ENCODE measurements at regions not wholly inside any gene's neighbourhood (a gene's known extent, or its start where the extent isn't known, plus 50 kb on each side); places are given as distances from the start of the nearest gene placed in this dataset.
A peak's percentile ranks its signal among the peaks of the same experiment; 100 is the strongest.

GRCh38 chr9:129247285-129248153, 69.5 kb upstream of the IER5L start:
- Histone ChIP-seq H4K91ac (ENCODE audit: low read length) (peak overlapping the region; percentile 25), H2AFZ (ENCODE audit: low read depth, low read length) (no peak overlapping the region), H2BK15ac (ENCODE audit: low read depth, poor library complexity, severe bottlenecking) (no peak overlapping the region), H3K27ac (ENCODE audit: low read length, poor library complexity, severe bottlenecking) (no peak overlapping the region), H3K14ac (ENCODE audit: low read length in 2 of 2) (no peak overlapping the region), H2BK5ac (ENCODE audit: low read depth, low read length, poor library complexity, severe bottlenecking) (no peak overlapping the region), H3K4me1 (ENCODE audit: control insufficient read depth, insufficient read depth, low read depth, low read length) (peaks cover 12% of the 10 kb centered on the region), H3K4me3 (ENCODE audit: insufficient read depth in 1 of 2, low read depth in 1 of 2, low read length in 2 of 2) (no peak overlapping the region), H4K8ac (ENCODE audit: low read length) (peak overlapping the region; percentile 29), H2BK12ac (ENCODE audit: low read length in 2 of 2) (no peak overlapping the region), H3K9me3 (ENCODE audit: control insufficient read depth, low read length) (no peaks in the 10 kb centered on the region), H2BK120ac (ENCODE audit: low read depth, low read length) (no peak overlapping the region), H3K23ac (ENCODE audit: low read length in 2 of 2) (no peak overlapping the region), H3K9ac (ENCODE audit: low read length) (no peak overlapping the region), H3K4me2 (ENCODE audit: low read length, poor library complexity, severe bottlenecking) (no peak overlapping the region), H2AK5ac (ENCODE audit: low read length, severe bottlenecking) (no peak overlapping the region), H3K4ac (ENCODE audit: low read depth in 1 of 2, low read length in 2 of 2) (no peak overlapping the region), H3K18ac (ENCODE audit: low read depth in 1 of 2, low read length in 2 of 2) (peak overlapping the region in 1 of 2 experiments; percentile 9), H3K27me3 (ENCODE audit: control insufficient read depth in 1 of 2, insufficient read depth in 1 of 2, low read length in 2 of 2) (no peaks in the 10 kb centered on the region), H3K36me3 (ENCODE audit: control insufficient read depth in 1 of 2, insufficient read depth in 2 of 2, low read depth in 1 of 2, low read length in 2 of 2) (no peaks in the 10 kb centered on the region), H3K79me1 (replicated peaks; ENCODE audit: low read length, poor library complexity, severe bottlenecking) (no peaks in the 10 kb centered on the region)
- 95% methylated on average over 13 of the region's 13 CpGs for WGBS
- DNase-seq, result no peak

DNA sequence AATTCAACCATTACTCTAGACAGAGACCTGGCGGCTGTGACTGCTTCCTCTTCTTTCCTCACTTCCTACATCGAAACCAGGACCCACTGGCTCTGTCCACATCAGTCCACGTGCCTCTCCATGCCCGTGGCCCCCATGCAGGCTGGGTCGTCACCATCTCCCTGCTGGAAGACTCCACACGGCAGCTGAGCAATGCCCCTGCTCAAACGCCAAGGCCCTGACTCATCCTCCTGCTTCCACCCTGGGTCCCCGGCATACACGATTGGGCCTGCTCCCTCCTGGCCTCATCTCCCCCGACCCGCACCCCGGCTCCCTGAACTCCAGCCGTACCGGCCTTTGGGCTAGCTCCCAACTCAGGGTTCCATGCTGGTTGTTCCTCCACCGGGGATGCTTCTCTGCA, 67.2 kb upstream of the IER5L start:
- Histone ChIP-seq H2BK15ac (ENCODE audit: low read depth, poor library complexity, severe bottlenecking) (peak overlapping the region; percentile 44), H2BK5ac (ENCODE audit: low read depth, low read length, poor library complexity, severe bottlenecking) (no peak overlapping the region), H4K8ac (ENCODE audit: low read length) (peak overlapping the region; percentile 81), H4K91ac (ENCODE audit: low read length) (peak overlapping the region; percentile 65), H2AFZ (ENCODE audit: low read depth, low read length) (peak overlapping the region; percentile 43), H3K9me3 (ENCODE audit: control insufficient read depth, low read length) (no peaks in the 10 kb centered on the region), H3K27ac (ENCODE audit: low read length, poor library complexity, severe bottlenecking) (no peak overlapping the region), H3K79me1 (replicated peaks; ENCODE audit: low read length, poor library complexity, severe bottlenecking) (no peaks in the 10 kb centered on the region), H3K27me3 (ENCODE audit: control insufficient read depth in 1 of 2, insufficient read depth in 1 of 2, low read length in 2 of 2) (no peaks in the 10 kb centered on the region), H2BK12ac (ENCODE audit: low read length in 2 of 2) (peak overlapping the region in 1 of 2 experiments; percentile 38), H3K4me2 (ENCODE audit: low read length, poor library complexity, severe bottlenecking) (no peak overlapping the region), H3K36me3 (ENCODE audit: control insufficient read depth in 1 of 2, insufficient read depth in 2 of 2, low read depth in 1 of 2, low read length in 2 of 2) (no peaks in the 10 kb centered on the region), H3K4me1 (ENCODE audit: control insufficient read depth, insufficient read depth, low read depth, low read length) (peaks cover 12% of the 10 kb centered on the region), H3K4me3 (ENCODE audit: insufficient read depth in 1 of 2, low read depth in 1 of 2, low read length in 2 of 2) (no peak overlapping the region), H3K18ac (ENCODE audit: low read depth in 1 of 2, low read length in 2 of 2) (peak overlapping the region; percentile 49 to 84), H3K4ac (ENCODE audit: low read depth in 1 of 2, low read length in 2 of 2) (no peak overlapping the region), H3K14ac (ENCODE audit: low read length in 2 of 2) (no peak overlapping the region), H3K23ac (ENCODE audit: low read length in 2 of 2) (no peak overlapping the region), H2AK5ac (ENCODE audit: low read length, severe bottlenecking) (no peak overlapping the region), H2BK120ac (ENCODE audit: low read depth, low read length) (no peak overlapping the region), H3K9ac (ENCODE audit: low read length) (no peak overlapping the region)
- peak; percentile 64 for DNase-seq
- 45% methylated on average over 15 of the region's 15 CpGs for WGBS

DNA sequence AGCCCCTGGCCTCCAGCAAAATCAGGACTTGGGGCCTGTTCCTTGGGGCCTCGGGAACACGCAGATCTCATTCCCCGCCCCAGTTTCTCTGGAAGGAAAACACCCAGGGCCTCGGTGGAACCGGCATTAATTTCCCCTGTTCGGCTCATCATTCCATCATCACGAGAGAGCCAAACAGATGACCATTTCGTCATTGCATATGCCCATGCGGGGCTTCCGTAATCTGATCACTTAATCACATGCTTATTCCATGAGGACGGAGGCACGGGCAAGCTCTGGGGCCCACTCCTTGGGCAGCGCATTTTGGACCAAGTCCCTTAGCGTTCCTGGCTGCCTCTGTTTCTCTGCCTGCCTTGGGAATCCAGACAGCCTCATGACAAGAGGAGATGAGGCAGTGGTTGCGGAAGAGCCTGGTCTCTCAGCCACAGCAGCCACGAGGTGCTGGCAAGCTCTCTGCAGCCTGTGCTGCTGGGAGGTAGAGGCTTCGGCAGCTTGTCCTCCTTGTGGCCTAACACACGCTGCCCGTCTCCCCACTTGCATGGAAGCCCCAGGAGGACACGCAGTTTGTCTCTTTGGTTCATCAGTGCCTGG, 65.0 kb upstream of the IER5L start:
- Histone ChIP-seq H2BK15ac (ENCODE audit: low read depth, poor library complexity, severe bottlenecking) (no peak overlapping the region), H3K4me3 (ENCODE audit: insufficient read depth in 1 of 2, low read depth in 1 of 2, low read length in 2 of 2) (no peak overlapping the region)
- 78% methylated on average over 19 of the region's 20 CpGs for WGBS

DNA sequence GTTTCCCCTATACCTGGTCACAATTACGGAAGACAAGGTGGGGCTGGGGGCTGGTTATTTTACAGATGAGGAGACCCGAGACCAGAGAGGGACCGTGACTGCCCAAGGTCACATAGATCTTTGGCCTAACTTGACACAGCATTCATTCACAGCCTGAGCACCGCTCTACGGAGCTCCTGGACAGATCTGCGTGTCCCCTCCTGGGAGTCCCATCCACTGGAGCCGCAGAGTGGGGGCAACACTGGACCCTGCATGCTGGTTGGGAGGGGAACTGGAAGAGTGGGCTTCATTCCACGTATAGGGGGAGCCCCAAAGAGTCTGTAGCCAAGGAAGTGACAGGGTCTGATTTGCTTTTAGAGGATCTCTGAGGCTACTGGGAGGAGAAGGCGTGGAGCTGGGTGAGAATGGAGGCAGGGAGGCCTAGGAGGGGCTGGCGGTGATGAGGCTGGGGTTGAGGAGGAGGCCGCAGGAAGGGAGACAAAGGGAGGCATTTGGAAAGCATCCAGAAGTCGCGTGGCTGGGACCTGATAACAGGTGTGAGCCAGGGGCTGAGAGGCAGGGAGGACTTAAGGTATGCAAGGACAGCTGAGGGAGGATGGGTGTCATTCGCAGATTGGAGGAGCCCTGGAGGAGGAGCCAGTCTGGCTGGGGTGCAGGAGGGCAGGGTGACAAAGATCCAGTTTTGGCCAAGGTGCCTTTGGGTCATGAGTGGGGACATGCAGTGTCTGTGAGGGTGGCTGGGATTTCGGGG, 64.3 kb upstream of the IER5L start:
- Histone ChIP-seq H3K23ac (ENCODE audit: low read length in 2 of 2) (no peak overlapping the region), H3K4me1 (ENCODE audit: control insufficient read depth, insufficient read depth, low read depth, low read length) (peaks cover 18% of the 10 kb centered on the region), H4K91ac (ENCODE audit: low read length) (no peak overlapping the region), H3K4me3 (ENCODE audit: insufficient read depth in 1 of 2, low read depth in 1 of 2, low read length in 2 of 2) (no peak overlapping the region), H3K36me3 (ENCODE audit: control insufficient read depth in 1 of 2, insufficient read depth in 2 of 2, low read depth in 1 of 2, low read length in 2 of 2) (no peaks in the 10 kb centered on the region), H3K4ac (ENCODE audit: low read depth in 1 of 2, low read length in 2 of 2) (no peak overlapping the region), H3K9ac (ENCODE audit: low read length) (peak overlapping the region; percentile 80), H2AK5ac (ENCODE audit: low read length, severe bottlenecking) (no peak overlapping the region), H3K79me1 (replicated peaks; ENCODE audit: low read length, poor library complexity, severe bottlenecking) (no peaks in the 10 kb centered on the region), H2AFZ (ENCODE audit: low read depth, low read length) (no peak overlapping the region), H3K18ac (ENCODE audit: low read depth in 1 of 2, low read length in 2 of 2) (no peak overlapping the region), H3K27ac (ENCODE audit: low read length, poor library complexity, severe bottlenecking) (no peak overlapping the region), H2BK12ac (ENCODE audit: low read length in 2 of 2) (no peak overlapping the region), H3K9me3 (ENCODE audit: control insufficient read depth, low read length) (no peaks in the 10 kb centered on the region), H2BK120ac (ENCODE audit: low read depth, low read length) (no peak overlapping the region), H2BK5ac (ENCODE audit: low read depth, low read length, poor library complexity, severe bottlenecking) (no peak overlapping the region), H3K14ac (ENCODE audit: low read length in 2 of 2) (no peak overlapping the region), H4K8ac (ENCODE audit: low read length) (no peak overlapping the region), H2BK15ac (ENCODE audit: low read depth, poor library complexity, severe bottlenecking) (peak overlapping the region; percentile 35), H3K4me2 (ENCODE audit: low read length, poor library complexity, severe bottlenecking) (no peak overlapping the region), H3K27me3 (ENCODE audit: control insufficient read depth in 1 of 2, insufficient read depth in 1 of 2, low read length in 2 of 2) (no peaks in the 10 kb centered on the region)
- WGBS, result 91% methylated on average over 15 of the region's 15 CpGs
- no peak for DNase-seq

More for the DNA sequence above, 65.0 kb upstream of the IER5L start:
- Histone ChIP-seq H3K4ac (ENCODE audit: low read depth in 1 of 2, low read length in 2 of 2) (no peak overlapping the region), H3K4me1 (ENCODE audit: control insufficient read depth, insufficient read depth, low read depth, low read length) (peaks cover 12% of the 10 kb centered on the region), H2BK5ac (ENCODE audit: low read depth, low read length, poor library complexity, severe bottlenecking) (no peak overlapping the region), H2BK12ac (ENCODE audit: low read length in 2 of 2) (peak overlapping the region in 1 of 2 experiments; percentile 1), H2AK5ac (ENCODE audit: low read length, severe bottlenecking) (no peak overlapping the region), H3K18ac (ENCODE audit: low read depth in 1 of 2, low read length in 2 of 2) (no peak overlapping the region), H3K27ac (ENCODE audit: low read length, poor library complexity, severe bottlenecking) (no peak overlapping the region), H3K9me3 (ENCODE audit: control insufficient read depth, low read length) (no peaks in the 10 kb centered on the region), H2BK120ac (ENCODE audit: low read depth, low read length) (no peak overlapping the region), H3K14ac (ENCODE audit: low read length in 2 of 2) (no peak overlapping the region), H3K27me3 (ENCODE audit: control insufficient read depth in 1 of 2, insufficient read depth in 1 of 2, low read length in 2 of 2) (no peaks in the 10 kb centered on the region), H3K23ac (ENCODE audit: low read length in 2 of 2) (no peak overlapping the region), H3K9ac (ENCODE audit: low read length) (peak overlapping the region; percentile 80), H3K79me1 (replicated peaks; ENCODE audit: low read length, poor library complexity, severe bottlenecking) (no peaks in the 10 kb centered on the region), H4K8ac (ENCODE audit: low read length) (no peak overlapping the region), H3K4me2 (ENCODE audit: low read length, poor library complexity, severe bottlenecking) (no peak overlapping the region), H4K91ac (ENCODE audit: low read length) (peak overlapping the region; percentile 31), H3K36me3 (ENCODE audit: control insufficient read depth in 1 of 2, insufficient read depth in 2 of 2, low read depth in 1 of 2, low read length in 2 of 2) (no peaks in the 10 kb centered on the region), H2AFZ (ENCODE audit: low read depth, low read length) (no peak overlapping the region)
- peak; percentile 34 for DNase-seq

Measured in mesenchymal stem cell (in vitro differentiated cells and primary cell).